ENCODE measurements at regions not wholly inside any gene's neighbourhood (a gene's known extent, or its start where the extent isn't known, plus 50 kb on each side); places are given as distances from the start of the nearest gene placed in this dataset.

DNA sequence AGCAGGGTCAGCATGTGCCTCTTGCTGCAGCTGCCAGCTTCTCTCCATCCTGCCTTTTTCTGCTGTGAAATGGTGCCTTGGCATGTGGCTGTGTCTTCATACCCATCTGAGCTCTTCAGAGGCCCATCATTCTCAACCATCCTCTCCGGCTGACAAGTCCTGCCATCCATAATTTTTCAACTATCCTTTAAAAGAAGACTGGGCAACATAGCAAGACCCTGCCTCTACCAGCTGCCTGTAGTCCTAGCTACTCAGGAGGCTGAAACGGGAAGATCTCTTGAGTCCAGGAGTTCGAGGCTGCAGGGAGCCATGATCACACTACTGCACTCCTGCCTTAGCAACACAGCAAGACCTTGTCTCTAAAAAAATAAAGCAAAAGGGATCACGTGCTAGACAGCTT lies 64.2 kb upstream of the TTC29 start:
- TF ChIP-seq POLR2A (IDR thresholded peaks at IDR 0.05; ENCODE audit: low read length), result no peak
- TF ChIP-seq GATA1 (IDR thresholded peaks at IDR 0.05; ENCODE audit: low read depth, low read length), result no peak

Data from erythroblast (primary cell).